MM.1S (cell line): ENCODE measurements at regions not wholly inside any gene's neighbourhood (a gene's known extent, or its start where the extent isn't known, plus 50 kb on each side); places are given as distances from the start of the nearest gene placed in this dataset.

Source experiments
- CTCF ChIP-seq: fragments of 300-600 bp; sonication (generic); IDR thresholded peaks from 2 replicates; pipeline ENCODE4 v1.5.1; 2016; ENCODE audit warnings: antibody characterized with exemption, low read length, mixed read lengths
- EZH2 ChIP-seq: fragments of 300-600 bp; sonication (generic); optimal IDR thresholded peaks from 2 replicates; pipeline ENCODE3; 2017; ENCODE audit warnings: low read depth, mild to moderate bottlenecking, antibody characterized with exemption, low read length, mixed read lengths

- TF ChIP-seq CTCF = no peak
- TF ChIP-seq EZH2 = no peak
Observed at GRCh38 chr5:173514661-173515060, 101.8 kb downstream of the BOD1 start.
